SK-N-SH treated with all-trans-retinoic acid at 6 μM for 48 hours (cell line): ENCODE measurements at regions not wholly inside any gene's neighbourhood (a gene's known extent, or its start where the extent isn't known, plus 50 kb on each side); places are given as distances from the start of the nearest gene placed in this dataset.

Experiments
- ATAC-seq: fragments of 200-7000 bp; cut with Tn5 transposase; 3 replicates; pipeline ENCODE4 v1.9.1; 2020; ENCODE audit warnings: mild to moderate bottlenecking, moderate library complexity
- ARNTL ChIP-seq: fragments of 450-650 bp; formaldehyde crosslinking; IDR thresholded peaks from 2 replicates; pipeline ENCODE4 v1.5.0; 2020; ENCODE audit warnings: low read depth, mild to moderate bottlenecking, moderate library complexity, borderline replicate concordance
- BACH2 ChIP-seq: fragments of 250-450 bp; sonication (Bioruptor Pico); IDR thresholded peaks from 2 replicates; pipeline ENCODE4 v1.9.0; 2021; ENCODE audit warnings: mild to moderate bottlenecking, borderline replicate concordance
- CSDC2 ChIP-seq: fragments of 250-450 bp; sonication (Bioruptor Pico); IDR thresholded peaks from 2 replicates; pipeline ENCODE4 v1.5.0; 2020; ENCODE audit warnings: mild to moderate bottlenecking, moderate library complexity
- ESRRG ChIP-seq: fragments of 250-450 bp; sonication (Bioruptor Pico); IDR thresholded peaks from 2 replicates; pipeline ENCODE4 v1.6.1; 2021; ENCODE audit warnings: mild to moderate bottlenecking
- GLIS3 ChIP-seq: fragments of 250-450 bp; sonication (Bioruptor Pico); IDR thresholded peaks from 2 replicates; pipeline ENCODE4 v1.5.0; 2020; ENCODE audit warnings: mild to moderate bottlenecking, moderate library complexity
- ISL1 ChIP-seq: fragments of 250-450 bp; sonication (Bioruptor Pico); IDR thresholded peaks from 2 replicates; pipeline ENCODE4 v2.1.2; 2022; ENCODE audit warnings: mild to moderate bottlenecking, moderate library complexity
- OSR1 ChIP-seq: fragments of 250-450 bp; sonication (Bioruptor Pico); IDR thresholded peaks from 2 replicates; pipeline ENCODE4 v1.8.0; 2022; ENCODE audit warnings: moderate library complexity, mild to moderate bottlenecking, inconsistent platforms
- PPARA ChIP-seq: fragments of 250-450 bp; sonication (Bioruptor Pico); IDR thresholded peaks from 2 replicates; pipeline ENCODE4 v1.5.0; 2020; ENCODE audit warnings: mild to moderate bottlenecking, borderline replicate concordance
- RARB ChIP-seq: fragments of 250-450 bp; sonication (Bioruptor Pico); IDR thresholded peaks from 2 replicates; pipeline ENCODE4 v1.8.0; 2021; ENCODE audit warnings: mild to moderate bottlenecking, moderate library complexity
- SNAI2 ChIP-seq: fragments of 250-450 bp; sonication (Bioruptor Pico); IDR thresholded peaks from 2 replicates; pipeline ENCODE4 v1.5.0; 2020; ENCODE audit warnings: mild to moderate bottlenecking, moderate library complexity
- TCF4 ChIP-seq: fragments of 250-450 bp; sonication (Bioruptor Pico); IDR thresholded peaks from 2 replicates; pipeline ENCODE4 v1.8.0; 2021; ENCODE audit warnings: mild to moderate bottlenecking, moderate library complexity, borderline replicate concordance
- TOX ChIP-seq: fragments of 250-450 bp; sonication (Bioruptor Pico); IDR thresholded peaks from 2 replicates; pipeline ENCODE4 v1.8.0; 2021; ENCODE audit warnings: mild to moderate bottlenecking, moderate library complexity, borderline replicate concordance
- ZC3H10 ChIP-seq: fragments of 250-450 bp; sonication (Bioruptor Pico); IDR thresholded peaks from 2 replicates; pipeline ENCODE4 v1.5.1; 2021; ENCODE audit warnings: mild to moderate bottlenecking, moderate library complexity
- ZFP3 ChIP-seq: fragments of 250-450 bp; sonication (Bioruptor Pico); IDR thresholded peaks from 2 replicates; pipeline ENCODE4 v1.5.0; 2020; ENCODE audit warnings: mild to moderate bottlenecking, moderate library complexity
- ZFP30 ChIP-seq: fragments of 450-650 bp; formaldehyde crosslinking; IDR thresholded peaks from 2 replicates; pipeline ENCODE4 v1.5.0; 2022; ENCODE audit warnings: mild to moderate bottlenecking, moderate library complexity
- ZNF565 ChIP-seq: fragments of 450-650 bp; formaldehyde crosslinking; conservative IDR thresholded peaks from 2 replicates; pipeline ENCODE4 v1.5.0; 2020; ENCODE audit warnings: low read depth, mild to moderate bottlenecking, moderate library complexity
- ZNF70 ChIP-seq: fragments of 450-650 bp; formaldehyde crosslinking; IDR thresholded peaks from 2 replicates; pipeline ENCODE4 v1.5.0; 2020; ENCODE audit warnings: mild to moderate bottlenecking, moderate library complexity
- TF ChIP-seq, protein P1 (sequence below): fragments of 250-450 bp; sonication (Bioruptor Pico); IDR thresholded peaks from 2 replicates; pipeline ENCODE4 v1.5.1; 2021; ENCODE audit warnings: mild to moderate bottlenecking, moderate library complexity
- TF ChIP-seq, protein P2 (sequence below): fragments of 250-450 bp; sonication (Bioruptor Pico); IDR thresholded peaks from 2 replicates; pipeline ENCODE4 v1.8.0; 2020; ENCODE audit warnings: mild to moderate bottlenecking, moderate library complexity, borderline replicate concordance
- TF ChIP-seq, protein P3 (sequence below): fragments of 250-450 bp; sonication (Bioruptor Pico); IDR thresholded peaks from 2 replicates; pipeline ENCODE4 v1.5.1; 2020; ENCODE audit warnings: low read depth, mild to moderate bottlenecking, moderate library complexity
- TF ChIP-seq, protein P4 (sequence below): fragments of 250-450 bp; sonication (Bioruptor Pico); IDR thresholded peaks from 2 replicates; pipeline ENCODE4 v1.8.0; 2021; ENCODE audit warnings: low read depth, mild to moderate bottlenecking, moderate library complexity, borderline replicate concordance
- TF ChIP-seq, protein P5 (sequence below): fragments of 250-450 bp; sonication (Bioruptor Pico); IDR thresholded peaks from 2 replicates; pipeline ENCODE4 v1.5.0; 2020; ENCODE audit warnings: mild to moderate bottlenecking, moderate library complexity

DNA sequence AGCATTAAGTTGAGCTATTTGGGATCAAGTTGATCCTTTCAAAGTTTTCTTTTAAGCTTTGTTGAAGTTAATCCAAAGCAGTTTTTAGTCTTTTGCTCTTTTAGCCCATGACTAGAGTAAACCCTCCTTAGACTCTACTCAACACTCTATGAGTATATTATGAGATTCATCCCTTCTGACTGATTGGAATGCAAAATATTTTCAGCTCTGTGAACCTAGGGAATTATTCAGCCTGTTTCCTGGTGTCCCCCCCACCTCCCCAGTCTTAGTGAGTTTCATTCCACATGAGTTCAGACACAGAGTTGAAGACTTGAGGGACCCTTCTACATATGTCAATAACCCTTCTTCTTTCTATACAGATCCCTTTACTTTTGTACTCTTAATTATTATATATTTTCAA lies 413.7 kb downstream of the RFPL4B start:
- TF ChIP-seq TCF4 (no peak), ZNF565 (no peak), ZFP3 (CRISPR knock-in tag) (no peak), OSR1 (no peak), RARB (CRISPR knock-in tag) (no peak), CSDC2 (CRISPR knock-in tag) (no peak), GLIS3 (CRISPR knock-in tag) (no peak), BACH2 (CRISPR knock-in tag) (no peak), ARNTL (CRISPR knock-in tag) (no peak), ZNF70 (CRISPR knock-in tag) (no peak), TOX (CRISPR knock-in tag) (no peak), ESRRG (no peak)
- TF ChIP-seq, protein P1, sequence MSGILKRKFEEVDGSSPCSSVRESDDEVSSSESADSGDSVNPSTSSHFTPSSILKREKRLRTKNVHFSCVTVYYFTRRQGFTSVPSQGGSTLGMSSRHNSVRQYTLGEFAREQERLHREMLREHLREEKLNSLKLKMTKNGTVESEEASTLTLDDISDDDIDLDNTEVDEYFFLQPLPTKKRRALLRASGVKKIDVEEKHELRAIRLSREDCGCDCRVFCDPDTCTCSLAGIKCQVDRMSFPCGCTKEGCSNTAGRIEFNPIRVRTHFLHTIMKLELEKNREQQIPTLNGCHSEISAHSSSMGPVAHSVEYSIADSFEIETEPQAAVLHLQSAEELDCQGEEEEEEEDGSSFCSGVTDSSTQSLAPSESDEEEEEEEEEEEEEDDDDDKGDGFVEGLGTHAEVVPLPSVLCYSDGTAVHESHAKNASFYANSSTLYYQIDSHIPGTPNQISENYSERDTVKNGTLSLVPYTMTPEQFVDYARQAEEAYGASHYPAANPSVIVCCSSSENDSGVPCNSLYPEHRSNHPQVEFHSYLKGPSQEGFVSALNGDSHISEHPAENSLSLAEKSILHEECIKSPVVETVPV (CRISPR knock-in tag): no peak
- TF ChIP-seq, protein P2, sequence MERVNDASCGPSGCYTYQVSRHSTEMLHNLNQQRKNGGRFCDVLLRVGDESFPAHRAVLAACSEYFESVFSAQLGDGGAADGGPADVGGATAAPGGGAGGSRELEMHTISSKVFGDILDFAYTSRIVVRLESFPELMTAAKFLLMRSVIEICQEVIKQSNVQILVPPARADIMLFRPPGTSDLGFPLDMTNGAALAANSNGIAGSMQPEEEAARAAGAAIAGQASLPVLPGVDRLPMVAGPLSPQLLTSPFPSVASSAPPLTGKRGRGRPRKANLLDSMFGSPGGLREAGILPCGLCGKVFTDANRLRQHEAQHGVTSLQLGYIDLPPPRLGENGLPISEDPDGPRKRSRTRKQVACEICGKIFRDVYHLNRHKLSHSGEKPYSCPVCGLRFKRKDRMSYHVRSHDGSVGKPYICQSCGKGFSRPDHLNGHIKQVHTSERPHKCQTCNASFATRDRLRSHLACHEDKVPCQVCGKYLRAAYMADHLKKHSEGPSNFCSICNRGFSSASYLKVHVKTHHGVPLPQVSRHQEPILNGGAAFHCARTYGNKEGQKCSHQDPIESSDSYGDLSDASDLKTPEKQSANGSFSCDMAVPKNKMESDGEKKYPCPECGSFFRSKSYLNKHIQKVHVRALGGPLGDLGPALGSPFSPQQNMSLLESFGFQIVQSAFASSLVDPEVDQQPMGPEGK: no peak
- TF ChIP-seq, protein P3, sequence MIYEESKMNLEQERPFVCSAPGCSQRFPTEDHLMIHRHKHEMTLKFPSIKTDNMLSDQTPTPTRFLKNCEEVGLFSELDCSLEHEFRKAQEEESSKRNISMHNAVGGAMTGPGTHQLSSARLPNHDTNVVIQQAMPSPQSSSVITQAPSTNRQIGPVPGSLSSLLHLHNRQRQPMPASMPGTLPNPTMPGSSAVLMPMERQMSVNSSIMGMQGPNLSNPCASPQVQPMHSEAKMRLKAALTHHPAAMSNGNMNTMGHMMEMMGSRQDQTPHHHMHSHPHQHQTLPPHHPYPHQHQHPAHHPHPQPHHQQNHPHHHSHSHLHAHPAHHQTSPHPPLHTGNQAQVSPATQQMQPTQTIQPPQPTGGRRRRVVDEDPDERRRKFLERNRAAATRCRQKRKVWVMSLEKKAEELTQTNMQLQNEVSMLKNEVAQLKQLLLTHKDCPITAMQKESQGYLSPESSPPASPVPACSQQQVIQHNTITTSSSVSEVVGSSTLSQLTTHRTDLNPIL: no peak
- TF ChIP-seq, protein P4, sequence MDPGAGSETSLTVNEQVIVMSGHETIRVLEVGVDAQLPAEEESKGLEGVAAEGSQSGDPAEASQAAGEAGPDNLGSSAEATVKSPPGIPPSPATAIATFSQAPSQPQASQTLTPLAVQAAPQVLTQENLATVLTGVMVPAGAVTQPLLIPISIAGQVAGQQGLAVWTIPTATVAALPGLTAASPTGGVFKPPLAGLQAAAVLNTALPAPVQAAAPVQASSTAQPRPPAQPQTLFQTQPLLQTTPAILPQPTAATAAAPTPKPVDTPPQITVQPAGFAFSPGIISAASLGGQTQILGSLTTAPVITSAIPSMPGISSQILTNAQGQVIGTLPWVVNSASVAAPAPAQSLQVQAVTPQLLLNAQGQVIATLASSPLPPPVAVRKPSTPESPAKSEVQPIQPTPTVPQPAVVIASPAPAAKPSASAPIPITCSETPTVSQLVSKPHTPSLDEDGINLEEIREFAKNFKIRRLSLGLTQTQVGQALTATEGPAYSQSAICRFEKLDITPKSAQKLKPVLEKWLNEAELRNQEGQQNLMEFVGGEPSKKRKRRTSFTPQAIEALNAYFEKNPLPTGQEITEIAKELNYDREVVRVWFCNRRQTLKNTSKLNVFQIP (CRISPR knock-in tag): no peak
- no peak for ATAC-seq

DNA sequence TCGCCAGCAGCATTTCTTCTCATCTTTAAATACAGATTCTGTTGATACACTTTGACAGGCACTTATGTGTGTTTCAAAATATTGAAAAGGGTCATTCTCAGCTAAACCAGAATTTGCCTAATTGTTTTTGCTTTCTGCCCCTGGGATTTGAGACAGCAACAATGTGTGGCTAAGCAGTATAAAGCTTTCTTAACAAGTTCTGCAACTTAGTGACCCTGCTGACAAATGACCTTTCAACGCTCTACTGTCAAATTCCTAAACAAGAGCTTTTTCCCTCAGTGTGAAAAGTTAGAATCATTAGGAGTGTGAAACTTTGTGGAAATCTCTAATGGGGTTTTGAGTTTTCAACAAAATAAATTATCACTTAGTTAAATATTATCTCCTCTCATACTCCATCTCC lies 414.6 kb downstream of the RFPL4B start:
- TF ChIP-seq, protein P3: no peak
- TF ChIP-seq TCF4 (no peak), GLIS3 (CRISPR knock-in tag) (no peak), BACH2 (CRISPR knock-in tag) (no peak), ZFP30 (CRISPR knock-in tag) (no peak), RARB (CRISPR knock-in tag) (no peak), SNAI2 (CRISPR knock-in tag) (no peak), TOX (CRISPR knock-in tag) (no peak), ISL1 (no peak), ESRRG (no peak), ZC3H10 (no peak), PPARA (no peak), ZFP3 (CRISPR knock-in tag) (no peak), OSR1 (no peak)
- TF ChIP-seq, protein P2: no peak
- TF ChIP-seq, protein P1 (CRISPR knock-in tag): no peak
- TF ChIP-seq, protein P4 (CRISPR knock-in tag): no peak
- TF ChIP-seq, protein P5, sequence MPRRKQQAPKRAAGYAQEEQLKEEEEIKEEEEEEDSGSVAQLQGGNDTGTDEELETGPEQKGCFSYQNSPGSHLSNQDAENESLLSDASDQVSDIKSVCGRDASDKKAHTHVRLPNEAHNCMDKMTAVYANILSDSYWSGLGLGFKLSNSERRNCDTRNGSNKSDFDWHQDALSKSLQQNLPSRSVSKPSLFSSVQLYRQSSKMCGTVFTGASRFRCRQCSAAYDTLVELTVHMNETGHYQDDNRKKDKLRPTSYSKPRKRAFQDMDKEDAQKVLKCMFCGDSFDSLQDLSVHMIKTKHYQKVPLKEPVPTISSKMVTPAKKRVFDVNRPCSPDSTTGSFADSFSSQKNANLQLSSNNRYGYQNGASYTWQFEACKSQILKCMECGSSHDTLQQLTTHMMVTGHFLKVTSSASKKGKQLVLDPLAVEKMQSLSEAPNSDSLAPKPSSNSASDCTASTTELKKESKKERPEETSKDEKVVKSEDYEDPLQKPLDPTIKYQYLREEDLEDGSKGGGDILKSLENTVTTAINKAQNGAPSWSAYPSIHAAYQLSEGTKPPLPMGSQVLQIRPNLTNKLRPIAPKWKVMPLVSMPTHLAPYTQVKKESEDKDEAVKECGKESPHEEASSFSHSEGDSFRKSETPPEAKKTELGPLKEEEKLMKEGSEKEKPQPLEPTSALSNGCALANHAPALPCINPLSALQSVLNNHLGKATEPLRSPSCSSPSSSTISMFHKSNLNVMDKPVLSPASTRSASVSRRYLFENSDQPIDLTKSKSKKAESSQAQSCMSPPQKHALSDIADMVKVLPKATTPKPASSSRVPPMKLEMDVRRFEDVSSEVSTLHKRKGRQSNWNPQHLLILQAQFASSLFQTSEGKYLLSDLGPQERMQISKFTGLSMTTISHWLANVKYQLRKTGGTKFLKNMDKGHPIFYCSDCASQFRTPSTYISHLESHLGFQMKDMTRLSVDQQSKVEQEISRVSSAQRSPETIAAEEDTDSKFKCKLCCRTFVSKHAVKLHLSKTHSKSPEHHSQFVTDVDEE: no peak
- no peak for ATAC-seq
